NCI-H774 (cell line): ENCODE measurements at regions not wholly inside any gene's neighbourhood (a gene's known extent, or its start where the extent isn't known, plus 50 kb on each side); places are given as distances from the start of the nearest gene placed in this dataset.

Experiments
- DNase-seq: peaks from one replicate; lab custom pipeline; 2025; lab: John Stamatoyannopoulos, UW

DNA sequence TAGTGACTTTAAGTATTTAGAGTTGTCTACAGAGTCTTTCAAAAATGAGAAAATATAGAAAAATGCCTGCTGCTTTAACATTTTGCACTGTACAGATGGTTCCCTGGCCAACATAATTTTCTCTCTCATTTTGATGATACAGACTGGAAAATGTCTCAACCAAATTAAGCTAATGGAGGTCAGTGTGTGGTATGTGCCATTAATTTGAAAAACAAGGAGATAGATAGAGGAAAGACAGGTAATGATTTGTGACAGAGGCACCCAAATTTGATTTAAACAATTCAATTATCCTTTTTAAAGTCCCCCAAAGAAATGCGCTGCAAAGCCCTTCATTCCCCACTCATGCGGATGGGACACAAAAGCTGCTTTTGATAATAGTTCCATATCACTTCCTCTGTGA is 140.0 kb downstream of the ASCL1 start:
- DNase-seq = no peak

DNA sequence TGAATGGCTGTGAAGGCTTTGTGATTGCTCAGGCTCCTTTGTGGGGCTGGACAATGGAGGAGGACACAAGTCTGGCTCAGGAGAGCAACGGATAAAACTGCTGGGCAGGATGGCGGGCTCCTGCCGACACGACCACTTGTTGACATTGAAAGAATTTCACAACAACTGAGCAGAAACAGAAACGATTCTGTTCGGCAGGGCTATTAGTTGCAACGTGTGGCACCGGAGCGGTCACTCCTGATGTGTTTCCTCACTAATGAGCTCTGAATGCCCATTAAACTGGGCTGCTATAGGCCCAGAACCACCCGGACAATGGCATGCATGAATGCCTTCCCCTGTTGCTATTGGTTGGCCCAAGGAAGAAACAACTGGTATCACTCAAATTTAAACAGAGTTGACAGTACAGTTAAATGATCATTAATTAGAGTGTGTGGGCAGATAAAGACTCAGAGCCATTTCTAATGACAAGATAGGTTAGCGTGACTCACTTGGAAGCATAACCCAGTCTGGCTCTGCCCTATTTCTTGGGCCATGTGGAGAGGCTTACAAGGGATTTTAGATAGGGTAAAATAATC is 142.9 kb downstream of the ASCL1 start:
- DNase-seq = no peak

DNA sequence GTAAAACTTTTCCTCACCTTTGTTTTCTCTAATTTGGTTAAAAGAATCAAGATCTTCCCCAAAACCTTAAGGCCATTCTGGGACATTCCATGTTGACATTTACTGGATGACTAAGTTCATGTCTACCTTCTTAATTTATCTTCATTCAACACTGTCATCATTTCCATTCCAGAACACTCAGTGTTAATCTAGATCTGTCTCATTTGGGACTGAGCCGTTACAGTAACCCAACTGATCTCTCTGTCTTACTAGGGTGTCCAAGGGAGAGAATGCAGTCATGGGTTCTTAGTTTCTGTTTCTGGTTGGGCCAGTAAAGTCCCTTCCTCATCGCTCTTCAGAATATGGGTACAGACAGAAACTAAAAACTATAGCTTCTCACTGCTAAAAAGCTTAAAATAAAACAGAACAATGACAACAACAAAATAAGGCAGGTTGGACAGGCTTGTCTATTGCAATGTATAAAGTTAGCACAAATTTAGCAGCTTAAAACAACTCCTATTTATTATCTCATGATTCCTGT is 144.8 kb downstream of the ASCL1 start:
- no peak for DNase-seq

DNA sequence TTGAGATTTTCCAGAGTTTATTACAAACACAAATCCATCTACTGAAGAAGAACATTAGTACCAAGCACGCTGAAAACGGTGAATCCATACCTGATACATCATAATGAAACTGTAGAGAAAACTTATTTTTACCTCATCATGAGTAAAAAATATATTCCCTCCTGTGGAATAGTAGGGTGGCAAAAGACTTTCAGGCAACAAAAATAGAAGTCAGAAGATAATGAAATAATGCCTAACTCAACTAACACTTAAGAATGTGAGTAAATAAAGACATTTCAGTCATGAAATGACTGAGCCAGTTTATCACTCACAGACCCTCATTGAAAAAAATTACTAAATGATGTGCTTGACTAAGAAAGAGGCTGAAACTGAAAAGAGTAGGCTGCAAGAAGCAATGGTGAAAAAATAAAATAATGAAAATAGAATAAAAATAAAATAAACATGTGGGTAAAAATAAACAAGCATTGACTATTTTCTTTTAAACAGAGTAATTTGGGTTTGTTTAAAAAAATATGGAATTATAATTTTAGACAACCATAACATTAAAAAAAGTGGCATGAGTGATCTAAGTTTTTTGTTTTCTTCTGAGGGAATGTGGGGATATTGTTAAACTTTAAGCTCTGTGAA is 148.6 kb downstream of the ASCL1 start:
- DNase-seq = no peak

DNA sequence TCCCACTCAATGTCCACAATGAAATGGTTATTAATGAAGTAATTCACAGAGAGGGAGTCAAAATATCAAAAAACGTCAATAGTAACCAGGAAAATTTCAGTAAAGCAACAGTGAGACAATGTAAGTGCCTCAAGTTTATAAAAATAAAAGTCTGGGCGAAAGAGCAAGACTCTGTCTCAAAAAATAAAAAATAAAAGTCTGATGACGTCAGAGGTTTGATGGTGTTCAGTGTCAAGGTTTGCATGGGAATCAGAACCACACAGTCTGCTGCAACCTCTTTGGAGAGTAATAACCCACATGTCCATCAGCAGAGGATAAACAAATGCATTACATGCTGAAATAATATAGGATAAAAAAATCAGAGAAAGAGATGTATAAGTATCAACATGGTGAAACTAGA is 152.4 kb downstream of the ASCL1 start:
- DNase-seq = no peak

DNA sequence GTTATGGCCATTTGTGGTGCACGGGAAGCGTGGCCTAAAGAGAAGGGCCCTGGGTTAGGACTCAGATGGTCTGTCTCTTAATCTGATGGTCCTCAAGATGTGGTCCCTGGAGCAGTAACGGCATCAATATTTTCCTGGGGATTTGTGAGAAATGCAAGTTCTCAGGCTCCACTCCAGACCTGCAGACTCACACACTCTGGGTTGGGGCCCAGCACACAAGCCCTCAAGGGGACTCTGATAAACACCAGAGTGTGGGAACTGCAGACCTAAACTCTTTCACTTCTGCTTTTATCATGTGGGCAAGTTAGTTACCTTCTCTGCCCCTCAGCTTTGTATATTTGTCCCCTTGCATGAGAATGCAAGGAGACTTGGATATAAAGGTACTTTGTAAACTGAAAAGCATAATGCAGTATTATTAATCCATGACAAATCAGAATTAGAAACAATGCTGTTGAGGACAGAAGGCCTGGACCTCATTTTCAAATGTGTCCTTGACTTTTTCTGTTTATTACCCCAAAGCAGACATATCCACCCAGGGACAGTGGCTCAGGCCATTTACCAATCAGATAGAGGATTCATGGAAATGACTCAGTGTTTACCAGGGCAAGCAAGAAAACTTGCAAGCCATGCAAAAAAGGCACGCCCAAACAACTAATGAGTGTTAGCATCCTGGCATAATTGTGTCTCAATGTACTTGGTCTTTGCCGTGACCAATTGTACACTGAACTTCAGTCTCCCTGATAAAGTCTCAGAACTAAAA is 157.0 kb downstream of the ASCL1 start:
- no peak for DNase-seq

DNA sequence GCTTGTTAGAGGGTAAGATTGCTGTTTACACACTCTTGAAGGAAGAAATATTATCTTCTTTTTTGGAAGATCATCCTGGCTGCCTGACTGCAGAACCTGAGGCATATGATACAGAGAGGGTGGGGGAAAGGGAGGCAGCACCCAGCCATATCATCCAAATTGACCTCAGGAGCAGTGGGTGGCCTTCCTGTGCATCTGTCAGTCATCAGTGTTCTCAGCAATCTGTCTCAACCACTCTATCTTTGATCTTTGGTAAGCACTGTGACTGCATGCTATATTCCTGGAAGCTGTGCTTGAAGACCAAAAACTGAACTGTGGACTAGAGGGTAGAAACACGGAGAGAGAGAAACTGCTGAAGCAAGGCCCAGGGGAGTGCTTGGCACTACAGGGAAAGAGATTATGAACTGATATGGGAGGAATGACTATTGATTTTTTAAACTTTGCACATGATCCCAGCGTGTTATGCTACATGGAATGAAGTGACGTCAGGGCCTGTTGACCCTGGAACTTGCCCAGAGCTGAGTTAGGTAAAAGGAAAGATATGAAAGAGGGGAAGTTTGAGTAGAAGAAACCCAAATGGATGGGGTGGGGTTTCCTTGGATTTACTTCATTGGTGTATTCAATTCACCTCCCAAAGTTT is 171.5 kb downstream of the ASCL1 start:
- no peak for DNase-seq

DNA sequence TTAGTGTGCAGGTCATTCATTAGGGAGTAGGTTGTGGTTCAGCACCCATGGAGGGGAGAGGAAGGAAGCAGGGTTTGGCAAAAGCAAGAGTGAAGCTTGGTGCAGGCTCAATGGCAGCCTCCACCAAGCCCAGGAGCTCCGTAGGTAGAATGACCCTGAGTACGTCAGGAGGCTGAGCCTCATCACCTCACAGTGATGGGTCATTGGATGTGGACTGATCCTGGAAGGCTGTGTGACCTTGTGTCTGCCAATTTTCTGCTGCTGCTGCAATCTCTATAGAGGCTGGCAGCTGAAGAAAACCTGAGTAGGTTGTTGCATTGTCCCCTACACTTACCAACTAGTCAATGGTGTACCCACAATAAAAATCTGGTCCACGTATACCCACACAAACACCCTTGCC is 173.1 kb downstream of the ASCL1 start:
- DNase-seq = no peak

DNA sequence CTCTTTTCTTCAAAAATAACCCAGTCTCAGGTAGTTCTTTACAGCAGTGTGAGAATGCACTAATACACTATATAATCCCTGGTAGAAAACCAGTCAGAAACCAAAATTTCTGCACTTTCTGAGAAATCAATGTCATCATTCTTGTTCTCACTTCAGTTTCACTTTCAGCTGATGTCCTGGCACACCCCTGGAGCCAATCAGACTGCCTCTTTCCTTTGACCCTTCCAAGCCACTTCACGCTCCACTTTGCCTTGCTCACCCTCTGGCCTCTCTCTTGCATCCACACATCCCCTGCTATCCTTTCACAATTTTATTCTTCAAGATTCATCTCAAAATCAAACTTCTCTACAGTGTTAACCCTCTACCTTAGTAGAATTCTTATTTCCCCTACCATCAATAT is 181.1 kb downstream of the ASCL1 start:
- no peak for DNase-seq

DNA sequence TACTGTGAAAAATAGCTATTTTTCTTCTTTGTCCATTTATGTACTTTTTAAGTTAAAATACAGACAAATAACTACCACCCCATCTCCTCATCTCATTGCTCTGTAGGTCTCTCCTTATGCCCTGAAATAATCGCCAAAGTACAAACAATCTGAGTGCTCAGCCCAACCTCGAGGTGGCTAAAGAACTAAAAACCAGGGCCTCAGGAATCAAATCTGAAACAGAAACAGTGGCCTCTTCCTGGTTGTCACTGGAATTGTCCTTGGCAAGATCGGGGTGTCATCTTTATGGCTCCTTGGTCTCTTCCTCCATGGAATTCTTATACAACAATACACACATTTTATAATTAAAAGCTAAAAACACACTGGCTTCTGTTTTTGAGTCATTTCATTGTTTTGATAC is 182.4 kb downstream of the ASCL1 start:
- DNase-seq = peak; percentile 45

DNA sequence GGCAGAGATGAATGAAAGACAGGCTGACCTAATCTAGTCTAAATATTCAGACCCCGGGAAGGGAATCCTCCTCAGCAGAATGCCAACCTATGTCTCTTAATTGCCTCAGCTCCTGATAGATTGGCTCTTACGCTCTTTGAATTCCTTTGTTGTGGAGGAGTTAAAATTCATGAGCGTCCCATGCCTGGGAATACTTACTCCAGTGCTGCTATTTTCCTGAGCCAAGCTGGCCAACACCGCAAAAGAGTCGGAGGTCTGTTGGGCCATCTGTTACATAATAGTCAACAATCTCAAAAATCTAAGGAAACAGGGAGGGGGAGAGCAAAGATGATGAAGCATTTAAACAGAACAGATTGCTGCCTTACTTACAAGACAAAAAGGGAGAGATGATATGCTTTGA is 182.8 kb downstream of the ASCL1 start:
- DNase-seq = no peak

DNA sequence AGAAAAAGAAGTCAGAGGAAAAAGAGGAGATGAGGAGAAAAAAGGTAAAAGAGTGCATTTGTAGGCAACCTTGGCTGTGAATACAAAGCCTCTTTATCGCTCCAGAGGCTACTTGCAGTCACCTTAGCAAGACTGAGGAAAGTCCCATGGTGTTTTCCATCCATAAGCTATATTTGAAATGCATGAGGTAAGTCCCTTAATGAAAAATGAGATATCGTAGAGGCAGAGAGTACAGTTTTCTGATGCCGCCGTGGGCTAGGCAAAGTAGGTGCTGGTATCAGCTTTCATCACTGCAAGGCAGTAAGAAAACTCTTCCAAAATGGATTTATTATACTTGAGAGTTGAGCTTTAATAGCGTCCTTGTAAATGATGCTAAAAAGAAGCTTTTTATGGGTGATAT is 186.8 kb downstream of the ASCL1 start:
- no peak for DNase-seq

DNA sequence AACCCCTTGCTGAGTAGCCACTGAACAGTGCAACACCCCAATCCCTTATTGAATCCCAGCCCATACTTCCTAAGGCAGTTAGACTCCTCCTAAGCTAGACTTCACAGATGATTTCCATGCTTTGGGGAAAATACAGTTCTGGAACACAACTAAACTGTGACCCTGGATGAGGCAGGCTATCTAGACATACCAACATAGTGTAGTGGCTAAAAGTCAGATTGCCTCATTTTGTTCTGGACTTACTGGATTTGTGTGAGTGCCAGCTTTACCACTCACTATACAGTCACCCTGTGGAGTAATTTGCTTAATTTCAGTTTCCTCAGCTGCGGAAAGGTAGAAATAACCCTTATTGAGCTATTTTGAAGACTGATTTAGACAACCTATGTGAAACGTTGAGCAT is 203.1 kb downstream of the ASCL1 start:
- DNase-seq = no peak

DNA sequence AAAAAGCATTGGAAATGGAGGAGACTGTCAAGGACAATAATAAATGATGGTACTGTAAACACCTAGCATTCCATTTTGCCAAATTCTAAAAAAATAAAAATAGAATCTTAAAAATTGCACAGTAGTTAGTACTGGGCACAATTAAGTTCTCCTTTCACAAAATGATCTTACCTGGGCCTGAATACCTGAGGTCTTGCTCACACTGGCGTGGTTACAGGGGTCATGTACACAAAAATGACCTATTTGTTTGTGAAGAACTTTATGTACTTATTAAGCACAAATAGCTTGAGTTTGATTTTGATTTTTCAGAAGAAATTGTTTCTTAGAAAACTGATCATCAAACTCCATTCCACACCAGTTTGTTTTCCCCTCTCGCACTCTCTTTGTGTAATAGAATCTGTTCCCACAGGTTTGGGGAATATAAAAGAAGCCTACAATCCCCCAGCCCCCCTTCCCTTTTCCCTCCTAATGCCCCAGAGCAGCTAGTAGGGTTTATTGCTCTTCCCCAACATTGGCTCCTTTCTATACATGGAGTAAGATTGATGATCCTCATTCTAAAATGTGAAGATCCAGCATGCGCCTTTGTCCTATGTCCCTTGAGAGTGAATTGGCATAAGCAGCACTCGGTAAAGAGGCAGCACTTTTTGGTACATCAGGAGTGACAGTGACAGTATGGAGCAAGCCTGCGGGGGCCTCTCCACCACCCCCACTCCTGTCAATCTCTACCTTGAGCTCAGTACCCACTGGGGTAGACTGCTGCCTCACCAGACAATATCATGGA is 204.3 kb downstream of the ASCL1 start:
- no peak for DNase-seq

DNA sequence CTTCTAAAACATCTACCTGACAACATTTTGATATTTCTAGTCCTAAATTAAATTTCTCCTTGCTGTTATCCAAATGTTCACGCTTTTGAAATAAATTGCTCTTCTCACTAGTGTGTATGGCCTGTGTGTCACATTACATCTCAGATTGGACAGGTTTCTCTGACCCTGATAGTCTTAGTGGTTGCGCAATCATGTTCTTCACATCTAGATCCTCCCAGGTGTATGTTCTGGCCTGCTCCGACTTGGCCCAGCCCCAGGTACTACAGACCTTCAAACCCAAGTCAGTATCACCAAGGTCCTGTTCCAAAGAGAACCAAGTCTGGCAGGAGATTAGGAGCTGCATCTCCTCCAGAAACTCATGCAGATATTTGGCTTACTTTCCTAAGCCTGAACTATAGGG is 209.5 kb downstream of the ASCL1 start:
- DNase-seq = no peak

DNA sequence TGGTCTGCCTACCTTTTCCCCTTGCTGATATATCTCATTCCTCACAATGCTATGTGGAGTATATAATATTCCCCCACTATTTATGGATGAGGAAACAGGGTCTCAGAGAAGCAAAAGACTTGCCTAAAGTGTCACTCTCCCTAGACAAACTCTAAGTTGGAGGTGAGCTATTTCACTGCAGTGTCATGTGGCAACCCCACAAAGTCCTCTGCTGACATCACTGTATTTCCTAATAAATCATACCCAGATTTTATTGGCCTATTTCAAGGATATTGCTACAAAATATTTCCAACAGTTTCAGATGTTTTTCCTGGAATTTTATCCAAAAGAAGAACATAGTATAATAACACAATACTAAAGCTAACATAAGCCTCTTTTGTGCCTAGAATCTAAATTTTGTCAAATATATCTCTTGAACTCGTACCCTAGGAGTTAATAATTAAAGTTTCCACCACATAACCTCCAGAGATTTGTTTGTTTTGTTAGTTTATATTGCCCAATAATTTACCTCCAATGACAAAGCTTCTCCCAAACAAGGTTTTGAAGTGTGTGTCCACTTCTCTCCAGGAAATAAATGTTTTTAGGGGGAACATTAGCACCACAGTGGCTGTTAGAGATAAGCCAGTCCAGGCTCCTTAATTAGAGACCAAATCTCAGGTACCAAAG is 215.1 kb downstream of the ASCL1 start:
- DNase-seq = no peak

DNA sequence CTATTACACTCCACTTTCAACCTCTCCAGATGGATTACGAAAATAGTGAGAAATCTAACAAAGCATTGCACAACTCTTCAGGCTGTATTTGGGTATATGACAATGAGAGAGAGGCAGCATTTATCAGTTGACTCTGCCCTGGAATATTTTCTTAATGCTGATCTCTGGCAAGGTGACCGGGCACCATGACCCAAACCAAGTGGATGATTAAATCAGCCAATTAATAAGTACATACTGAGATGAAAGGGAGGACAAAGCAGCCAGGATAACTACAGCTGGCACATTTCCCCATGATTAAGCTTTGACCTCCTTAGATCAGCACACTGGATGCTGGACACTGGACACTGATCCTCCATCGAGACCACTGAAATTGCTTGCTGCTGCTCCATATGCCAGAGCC is 218.2 kb downstream of the ASCL1 start:
- no peak for DNase-seq

DNA sequence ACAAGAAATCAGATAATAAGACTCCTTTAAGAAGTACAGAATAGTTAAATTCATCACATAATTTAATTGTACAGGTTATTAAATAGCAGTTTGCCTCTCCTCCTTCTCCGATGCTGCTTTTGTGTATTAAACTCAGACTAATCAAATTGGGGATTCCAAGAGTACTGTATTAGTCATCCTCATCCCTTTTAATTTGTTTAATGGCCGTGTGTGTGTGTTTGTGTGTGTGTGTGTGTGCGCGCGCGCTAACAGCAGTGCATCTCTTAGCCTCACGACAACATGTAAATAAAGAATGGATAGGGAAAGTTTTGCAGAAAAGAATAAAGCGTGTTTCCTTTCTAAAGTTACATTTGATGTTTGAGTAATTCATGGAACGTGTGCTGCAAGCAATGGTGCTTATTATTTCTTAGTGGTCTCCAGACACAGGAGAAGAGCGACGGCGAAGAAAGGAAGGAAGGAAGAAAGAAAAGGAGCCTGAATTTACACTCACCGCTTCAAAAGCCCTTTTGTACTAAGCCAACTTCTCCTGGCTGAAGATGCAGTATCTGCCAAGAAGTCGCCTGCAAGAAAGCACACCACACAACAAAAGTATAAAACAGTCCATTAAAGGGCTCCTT is 220.3 kb downstream of the ASCL1 start:
- no peak for DNase-seq

DNA sequence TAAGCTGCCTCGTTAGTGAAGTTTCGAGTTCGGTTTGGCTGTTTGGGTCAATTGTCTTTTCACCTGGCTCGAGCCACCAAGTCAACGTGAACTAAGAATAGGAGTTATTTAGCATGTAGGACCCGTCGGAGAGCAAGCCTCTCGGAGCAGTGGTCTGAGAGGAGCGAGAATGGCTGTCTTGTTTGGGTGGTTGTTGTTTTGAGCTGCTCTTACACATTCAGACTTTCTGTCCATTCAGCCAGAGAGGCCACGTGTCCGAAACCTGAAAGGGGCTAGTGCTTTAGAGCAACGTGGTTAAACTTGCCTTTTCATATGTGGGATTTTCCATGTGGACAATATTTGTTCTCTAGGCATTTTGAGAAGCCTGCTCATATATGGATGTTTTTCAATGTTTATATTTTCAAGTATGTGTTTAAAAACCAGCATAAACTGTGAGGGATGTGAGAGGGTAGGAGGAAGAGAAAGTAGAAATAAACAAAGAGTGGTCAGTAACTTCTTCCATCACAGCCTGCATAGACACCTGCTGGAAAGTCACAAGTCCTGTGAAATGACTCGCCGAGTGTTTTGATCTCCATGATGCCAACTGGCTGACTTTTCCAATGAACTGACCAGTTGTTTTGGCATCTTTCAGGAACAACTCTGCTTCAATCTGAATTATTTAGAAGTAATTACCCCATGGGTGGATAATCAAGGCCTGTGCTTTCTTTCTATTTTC is 221.0 kb downstream of the ASCL1 start:
- DNase-seq = no peak

DNA sequence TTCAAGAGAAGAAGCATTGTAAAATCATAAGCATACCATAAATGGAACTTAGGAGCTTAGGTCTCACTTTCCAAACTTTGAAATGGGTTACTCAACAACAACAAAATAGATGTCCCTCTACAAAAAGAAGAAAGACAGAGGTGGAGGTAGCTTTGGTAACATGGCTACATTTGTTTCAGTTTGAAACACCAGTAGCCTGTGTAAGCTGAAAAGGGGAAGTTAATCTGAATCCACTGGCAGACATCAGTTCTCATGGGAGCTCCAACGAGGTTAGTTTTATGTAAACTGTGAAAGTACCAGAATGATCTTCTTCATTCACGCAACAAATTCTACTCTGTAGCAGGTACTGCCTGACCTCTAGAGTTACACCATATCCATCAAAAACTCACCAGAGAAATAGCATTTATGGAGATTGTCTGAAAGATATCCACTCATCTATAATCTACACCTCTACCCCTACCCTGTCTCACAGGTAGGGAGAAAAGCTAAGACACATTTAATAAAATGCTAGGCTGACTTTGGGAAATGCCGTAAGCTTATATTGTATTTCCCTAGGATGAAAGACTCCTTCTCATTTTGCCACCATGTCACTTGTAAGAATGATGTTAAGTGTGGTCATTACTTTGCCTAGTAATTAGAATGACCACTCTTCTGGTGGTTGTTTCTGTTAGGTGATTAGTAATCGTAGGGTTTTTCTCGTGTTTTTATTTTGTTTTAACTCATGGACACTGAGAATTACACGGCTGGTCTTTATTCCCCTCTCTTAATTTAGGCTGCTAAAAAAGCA is 224.1 kb downstream of the ASCL1 start:
- no peak for DNase-seq
